ENCODE measurements at regions not wholly inside any gene's neighbourhood (a gene's known extent, or its start where the extent isn't known, plus 50 kb on each side); places are given as distances from the start of the nearest gene placed in this dataset.
A peak's percentile ranks its signal among the peaks of the same experiment; 100 is the strongest.

- DNase-seq (ENCODE audit: low read depth in 2 of 2): no peak
Measured at GRCh38 chr5:119789406-119790117, 160.2 kb downstream of the FAM170A start.

DNA sequence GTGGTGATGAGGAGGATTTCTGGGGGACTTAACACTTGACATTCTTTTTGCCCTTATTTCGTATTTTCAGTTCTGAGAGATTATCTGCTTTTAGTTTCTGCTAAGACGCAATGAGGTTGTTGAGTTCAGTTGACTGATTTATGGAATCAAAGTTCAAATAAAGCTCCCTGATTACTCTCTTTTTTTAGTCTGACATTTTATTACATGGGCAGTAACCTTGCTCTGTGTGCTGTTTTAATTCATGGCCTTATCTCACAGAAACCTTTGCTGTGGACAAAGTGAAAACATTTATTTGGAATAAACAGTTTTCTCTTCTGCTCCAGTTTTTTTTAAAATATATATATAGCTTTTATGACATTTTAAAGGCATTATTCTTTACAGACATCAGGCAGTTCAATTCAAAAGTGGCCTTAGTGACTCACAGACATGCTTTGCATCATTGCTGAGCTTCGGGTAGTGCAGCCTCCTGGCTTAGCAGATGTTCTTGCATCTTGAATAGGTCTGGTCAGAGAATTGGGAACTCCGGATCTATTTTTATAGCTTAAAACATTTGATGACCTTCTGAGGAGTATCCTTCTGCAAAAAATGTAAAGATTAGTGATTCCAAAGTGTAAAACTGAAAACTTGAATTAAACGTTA lies 162.9 kb downstream of the FAM170A start:
- DNase-seq (ENCODE audit: low read depth in 2 of 2): no peak

DNA sequence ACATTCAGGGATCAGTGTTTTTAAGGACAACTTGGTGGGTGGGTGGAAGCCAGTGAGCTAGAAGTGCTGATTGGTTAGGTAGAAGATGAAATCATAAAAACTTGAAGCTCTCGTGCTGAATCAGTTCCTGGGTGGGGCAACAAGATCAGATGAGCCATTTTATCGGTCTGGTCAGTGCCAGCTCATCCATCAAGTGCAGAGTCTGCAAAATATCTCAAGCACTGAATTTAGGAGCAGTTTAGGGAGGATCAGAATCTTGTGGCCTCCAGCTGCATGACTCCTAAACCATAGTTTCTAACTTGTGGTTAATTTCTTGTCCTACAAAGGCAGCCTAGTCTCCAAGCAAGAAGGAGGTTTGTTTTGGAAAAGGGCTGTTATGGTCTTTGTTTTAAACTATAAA lies 166.4 kb downstream of the FAM170A start:
- no peak for DNase-seq (ENCODE audit: low read depth in 2 of 2)

- no peak for DNase-seq (ENCODE audit: low read depth in 2 of 2)
Measured at GRCh38 chr5:119801570-119801969, 172.2 kb downstream of the FAM170A start.

- no peak for DNase-seq (ENCODE audit: low read depth in 2 of 2)
Measured at GRCh38 chr5:119808024-119808423, 178.7 kb downstream of the FAM170A start.

DNA sequence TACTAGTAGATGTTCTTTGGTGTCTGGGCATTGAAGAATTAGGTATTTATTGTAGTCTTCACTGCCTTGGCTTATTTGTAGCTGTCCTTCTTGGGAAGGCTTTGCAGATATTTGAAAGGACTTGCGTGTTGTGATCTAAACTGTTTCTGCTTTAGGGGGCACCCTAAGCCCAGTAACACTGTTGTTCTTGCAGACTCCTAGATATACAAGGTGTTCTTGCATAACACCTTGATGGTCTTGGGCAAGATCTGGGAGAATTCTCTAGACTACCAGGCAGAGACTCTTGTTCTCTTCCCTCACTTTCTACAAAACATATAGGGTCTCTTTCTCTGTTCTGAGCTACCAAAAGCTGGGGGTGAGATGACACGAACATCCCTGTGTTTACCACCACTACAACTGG lies 179.1 kb downstream of the FAM170A start:
- no peak for DNase-seq (ENCODE audit: low read depth in 2 of 2)

DNA sequence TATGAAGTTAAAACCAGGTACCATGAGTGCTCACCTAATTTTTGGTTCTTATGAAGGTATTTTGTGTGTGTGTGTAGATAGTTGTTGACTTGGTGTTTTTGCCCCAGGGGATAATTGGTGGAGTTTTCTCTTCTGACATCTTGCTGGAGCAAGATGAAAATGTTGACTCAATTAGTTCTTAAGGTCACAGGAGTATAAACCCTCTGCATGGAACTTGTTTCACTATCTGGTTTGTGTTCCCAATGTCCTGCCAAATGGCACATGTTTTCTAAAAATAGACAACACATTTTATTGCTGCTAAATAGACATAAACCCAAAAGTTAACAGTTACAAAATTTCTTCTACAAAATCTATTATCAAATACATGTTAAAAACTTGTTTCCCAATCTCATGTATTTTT lies 180.9 kb downstream of the FAM170A start:
- DNase-seq (ENCODE audit: low read depth in 2 of 2): no peak

GRCh38 chr5:119811458-119811857 lies 182.1 kb downstream of the FAM170A start:
- no peak for DNase-seq (ENCODE audit: low read depth in 2 of 2)

DNA sequence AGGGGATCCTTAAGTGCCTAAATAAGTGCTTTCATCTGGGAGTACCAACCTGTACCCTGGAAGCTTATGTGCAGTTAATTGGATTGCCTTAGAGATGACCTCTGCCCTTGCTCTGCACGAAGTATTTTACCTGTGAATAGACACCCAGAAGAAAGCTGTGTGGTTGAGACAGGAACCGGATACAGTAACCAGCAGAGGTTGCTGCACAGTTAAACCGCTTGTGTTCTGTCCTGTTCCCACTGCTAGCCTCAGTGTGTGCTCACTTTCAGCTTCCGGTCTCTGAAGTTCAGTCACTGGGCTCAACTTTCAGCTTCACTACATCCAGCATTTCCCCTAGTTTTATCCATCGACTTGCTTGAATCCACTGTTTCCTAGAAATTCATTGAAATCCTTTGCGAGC lies 185.3 kb downstream of the FAM170A start:
- DNase-seq (ENCODE audit: low read depth in 2 of 2): no peak

DNA sequence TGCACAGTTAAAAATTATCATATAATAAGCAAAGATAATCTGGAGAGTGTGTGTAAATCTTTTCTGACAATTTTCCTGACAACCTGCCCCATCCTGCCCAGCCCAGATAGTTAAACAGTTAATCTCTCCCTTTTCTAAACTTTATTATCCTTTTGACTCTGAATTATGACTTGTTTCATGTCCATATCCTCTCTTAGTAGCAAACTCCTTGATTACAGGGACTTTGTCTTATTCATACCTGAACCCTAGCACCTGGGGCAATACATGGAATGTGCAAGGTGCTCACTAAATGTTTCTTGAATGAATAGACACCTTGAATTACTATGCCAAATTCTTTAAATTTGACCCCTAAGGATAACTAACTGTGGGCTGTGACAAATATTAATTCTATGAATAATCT lies 186.7 kb downstream of the FAM170A start:
- DNase-seq (ENCODE audit: low read depth in 2 of 2): no peak

GRCh38 chr5:119820016-119820415 lies 190.7 kb downstream of the FAM170A start:
- DNase-seq (ENCODE audit: low read depth in 2 of 2): no peak

DNA sequence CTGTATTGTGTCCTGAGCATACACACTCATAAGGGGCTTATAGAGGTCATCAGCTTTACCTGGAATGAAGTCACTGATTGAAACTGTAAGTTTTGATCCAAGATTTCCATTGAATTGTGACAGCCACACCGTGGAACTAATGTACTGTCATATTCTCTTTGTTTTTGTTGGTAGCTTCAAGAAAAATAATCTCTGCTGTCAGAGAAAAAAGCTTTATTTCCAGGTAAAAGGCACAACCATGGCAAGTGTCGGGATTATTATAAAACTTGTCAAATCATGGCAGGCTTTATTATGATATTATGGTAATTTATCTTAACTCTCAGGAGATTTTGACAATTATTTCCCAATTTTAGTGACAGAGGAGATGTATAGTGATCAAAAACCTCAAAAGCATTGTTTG lies 191.2 kb downstream of the FAM170A start:
- no peak for DNase-seq (ENCODE audit: low read depth in 2 of 2)

DNA sequence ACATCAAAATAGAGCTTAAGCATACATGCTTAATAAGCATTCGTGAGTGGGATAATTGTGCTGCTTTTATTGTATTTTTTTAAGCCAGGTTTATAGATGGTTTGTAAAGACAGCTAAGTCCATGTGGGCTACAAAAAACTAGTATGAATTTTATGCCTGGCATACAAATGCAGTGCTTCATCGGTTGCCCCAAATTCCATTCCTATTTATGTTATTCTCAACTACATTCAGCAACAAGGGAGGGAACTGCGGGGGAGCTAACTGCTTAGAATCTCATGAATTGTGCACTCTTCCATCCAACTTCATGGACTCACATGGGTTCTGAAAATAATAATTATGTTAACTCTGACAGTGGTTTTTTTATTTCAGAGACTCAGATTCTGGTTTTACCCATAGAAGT lies 199.2 kb downstream of the FAM170A start:
- DNase-seq (ENCODE audit: low read depth in 2 of 2): no peak

DNA sequence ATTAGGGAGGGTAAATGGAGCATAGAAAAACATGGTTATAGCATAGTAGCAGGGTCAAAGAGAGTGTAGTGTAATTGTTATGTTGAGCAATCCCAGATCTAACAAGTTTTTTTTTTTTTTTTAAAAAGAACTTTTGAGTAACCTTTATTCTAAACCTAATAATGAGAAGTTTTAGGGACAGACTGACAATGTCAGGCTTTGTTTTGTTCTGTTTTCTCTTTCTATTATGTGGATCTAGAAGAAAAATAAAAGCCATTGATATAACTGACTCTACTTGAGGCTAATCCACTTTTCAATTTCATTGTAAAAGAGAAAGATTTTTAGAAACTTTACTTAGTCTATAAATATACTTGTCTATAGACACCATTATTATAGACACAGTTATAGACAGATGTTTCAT lies 200.0 kb downstream of the FAM170A start:
- no peak for DNase-seq (ENCODE audit: low read depth in 2 of 2)

GRCh38 chr5:119833176-119833575 lies 203.8 kb downstream of the FAM170A start:
- DNase-seq (ENCODE audit: low read depth in 2 of 2): no peak

DNA sequence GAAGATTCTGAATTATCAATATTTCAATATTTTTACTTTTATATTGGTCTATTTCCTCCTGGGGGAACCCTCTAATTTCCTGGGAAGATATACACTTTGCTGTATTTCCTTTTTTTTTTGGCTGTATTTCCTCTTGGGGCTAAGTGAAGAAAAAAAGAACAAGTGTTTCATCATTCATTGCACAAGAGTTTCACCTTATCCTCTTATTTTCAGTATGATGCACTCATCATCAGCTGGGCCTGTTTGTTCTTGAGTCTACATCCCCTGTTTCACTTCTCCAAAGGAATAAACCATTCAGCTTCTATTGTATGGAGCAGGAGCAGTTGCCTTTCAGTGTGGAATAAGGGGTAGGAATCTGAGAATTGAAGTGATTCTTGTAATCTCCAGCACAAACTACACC lies 210.8 kb downstream of the FAM170A start:
- no peak for DNase-seq (ENCODE audit: low read depth in 2 of 2)

DNA sequence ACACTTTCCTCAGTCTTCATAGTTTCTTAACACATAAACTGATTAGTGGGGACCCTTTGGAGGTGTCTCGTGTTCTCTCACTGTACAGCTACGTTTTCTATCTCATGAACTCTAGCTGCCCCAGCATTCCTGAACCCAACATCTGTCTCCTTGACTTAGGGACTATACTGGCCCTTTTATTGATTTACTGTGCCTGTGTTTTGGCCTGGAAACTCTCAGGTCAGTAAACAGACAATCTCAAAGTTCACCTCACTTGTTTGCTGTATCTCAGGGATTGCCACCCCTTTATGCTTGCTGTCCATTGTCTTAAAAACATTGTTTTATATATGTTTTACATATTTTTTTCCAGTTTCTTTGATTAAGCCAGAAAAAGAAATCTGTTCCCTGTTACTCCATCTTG lies 222.8 kb downstream of the FAM170A start:
- no peak for DNase-seq (ENCODE audit: low read depth in 2 of 2)

DNA sequence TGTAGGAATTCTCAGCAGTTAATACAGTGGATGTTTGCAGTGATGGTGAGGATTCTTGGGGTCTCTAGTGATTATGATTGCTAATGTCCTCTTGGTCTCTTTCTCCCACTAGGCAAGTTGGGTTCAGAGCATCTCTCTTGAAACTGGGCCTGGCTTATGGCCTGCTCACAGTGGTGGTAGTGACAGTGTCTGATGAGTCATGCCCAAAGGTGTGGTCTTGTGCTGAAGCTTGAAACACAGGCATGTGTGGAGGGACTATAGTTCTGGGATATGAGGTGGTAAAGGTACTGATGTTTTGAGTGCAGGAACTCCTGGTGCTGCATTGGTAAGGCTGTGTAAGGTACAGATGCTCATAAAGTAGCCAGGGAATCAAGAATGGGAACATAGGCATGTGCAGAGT lies 231.1 kb downstream of the FAM170A start:
- no peak for DNase-seq (ENCODE audit: low read depth in 2 of 2)

DNA sequence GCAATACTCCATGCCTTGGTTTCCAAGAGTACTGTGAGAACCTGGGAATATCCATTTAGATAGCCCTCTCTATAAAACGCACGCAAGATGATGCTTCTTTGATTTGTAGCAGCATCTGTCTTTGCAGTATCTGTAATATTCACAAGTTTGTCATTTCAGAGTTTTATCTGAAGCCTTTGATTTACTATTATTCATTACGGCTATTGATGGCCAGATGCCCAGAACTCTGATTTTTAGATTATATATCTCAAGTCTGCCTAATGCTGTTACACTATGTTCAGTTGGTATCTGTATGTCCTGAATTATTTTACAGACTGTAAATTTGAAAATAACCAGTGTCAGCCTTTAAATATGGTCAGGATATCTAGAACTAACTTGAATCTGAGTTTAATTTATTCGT lies 233.3 kb downstream of the FAM170A start:
- no peak for DNase-seq (ENCODE audit: low read depth in 2 of 2)

DNA sequence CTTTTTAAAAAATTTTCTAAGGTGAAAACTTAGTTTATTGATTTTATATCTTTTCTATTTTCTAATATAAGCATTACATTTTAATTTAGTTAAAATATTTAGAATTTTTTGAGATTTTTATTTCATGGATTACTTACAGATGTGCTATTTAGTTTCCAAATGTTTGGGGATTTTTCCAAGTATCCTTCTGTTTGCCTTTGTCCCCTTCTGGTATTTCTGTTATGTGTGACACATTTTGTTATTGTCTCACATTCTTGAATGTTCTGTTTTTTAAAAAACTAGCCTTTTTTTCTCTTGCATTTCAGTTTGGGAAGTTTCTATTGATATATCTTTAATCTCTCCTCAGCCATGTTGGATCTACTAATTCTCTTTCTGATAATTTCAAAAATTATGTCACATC lies 234.9 kb downstream of the FAM170A start:
- DNase-seq (ENCODE audit: low read depth in 2 of 2): no peak

GRCh38 chr5:119873611-119874010 lies 244.3 kb downstream of the FAM170A start:
- DNase-seq (ENCODE audit: low read depth in 2 of 2): no peak

GRCh38 chr5:119876522-119876921 lies 247.2 kb downstream of the FAM170A start:
- DNase-seq (ENCODE audit: low read depth in 2 of 2): no peak

DNA sequence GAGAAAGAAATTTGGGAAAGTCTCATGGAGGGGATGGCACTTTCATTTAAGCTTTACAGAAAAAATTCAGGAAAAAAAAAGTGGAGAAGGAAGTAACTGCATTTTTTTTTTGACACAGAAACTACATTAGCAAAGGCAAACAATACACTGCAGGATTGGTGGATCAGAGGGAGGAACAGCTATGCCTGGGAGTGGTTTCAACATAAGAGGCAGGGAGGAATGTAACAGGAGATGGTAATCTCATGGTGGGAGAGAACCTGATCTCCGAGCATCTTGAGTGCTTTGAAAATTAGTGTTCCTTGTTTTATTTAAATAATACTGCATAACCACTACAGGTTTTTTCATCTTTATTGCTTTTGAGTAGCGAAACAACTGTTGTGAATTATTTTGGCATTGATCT lies 249.4 kb downstream of the FAM170A start:
- no peak for DNase-seq (ENCODE audit: low read depth in 2 of 2)

GRCh38 chr5:119879446-119879845 lies 250.1 kb downstream of the FAM170A start:
- peak in 1 of 2 experiments; percentile 3 for DNase-seq (ENCODE audit: low read depth in 2 of 2)
